Forelimb muscle (tissue), 1 donor: ENCODE measurements at regions not wholly inside any gene's neighbourhood (a gene's known extent, or its start where the extent isn't known, plus 50 kb on each side); places are given as distances from the start of the nearest gene placed in this dataset.
A peak's percentile ranks its signal among the peaks of the same experiment; 100 is the strongest.
"Not testable (repeated sequence)": the region's sequence is repeated elsewhere in the genome, so short reads cannot be mapped to it uniquely, and the experiment has no call there.

Source experiments
- DNase-seq: peaks from one replicate; pipeline ENCODE4 v3.0.0-alpha.2; 2013; ENCODE audit warnings: low read depth

- no peak for DNase-seq
Measured at GRCh38 chr6:112877134-112878100, 530.3 kb downstream of the RFPL4B start.

GRCh38 chr6:112879920-112880413 is 532.8 kb downstream of the RFPL4B start:
- DNase-seq = no peak

- no peak for DNase-seq
Measured at GRCh38 chr6:112881027-112881426, 533.9 kb downstream of the RFPL4B start.

GRCh38 chr6:112881828-112882780 is 535.0 kb downstream of the RFPL4B start:
- no peak for DNase-seq

GRCh38 chr6:112883095-112883494 is 536.0 kb downstream of the RFPL4B start:
- no peak for DNase-seq

- DNase-seq = no peak
Measured at GRCh38 chr6:112886415-112886814, 539.3 kb downstream of the RFPL4B start.

GRCh38 chr6:112887424-112887823 is 540.3 kb downstream of the RFPL4B start:
- DNase-seq = not testable (repeated sequence)

GRCh38 chr6:112899541-112899940 is 552.4 kb downstream of the RFPL4B start:
- no peak for DNase-seq

GRCh38 chr6:112903361-112903760 is 556.2 kb downstream of the RFPL4B start:
- no peak for DNase-seq

GRCh38 chr6:112906726-112907125 is 559.6 kb downstream of the RFPL4B start:
- DNase-seq = peak; percentile 86

- no peak for DNase-seq
Measured at GRCh38 chr6:112909781-112910180, 562.7 kb downstream of the RFPL4B start.

GRCh38 chr6:112910256-112910655 is 563.1 kb downstream of the RFPL4B start:
- DNase-seq = no peak

GRCh38 chr6:112911959-112912358 is 564.8 kb downstream of the RFPL4B start:
- DNase-seq = no peak

- DNase-seq = no peak
Measured at GRCh38 chr6:112912416-112913101, 565.4 kb downstream of the RFPL4B start.

- not testable (repeated sequence) for DNase-seq
Measured at GRCh38 chr6:112919744-112920143, 572.6 kb downstream of the RFPL4B start.

GRCh38 chr6:112920994-112921393 is 573.9 kb downstream of the RFPL4B start:
- no peak for DNase-seq

- DNase-seq = no peak
Measured at GRCh38 chr6:112923940-112924587, 576.9 kb downstream of the RFPL4B start.

- DNase-seq = no peak
Measured at GRCh38 chr6:112925702-112926101, 578.6 kb downstream of the RFPL4B start.

GRCh38 chr6:112927641-112928320 is 580.7 kb downstream of the RFPL4B start:
- no peak for DNase-seq

GRCh38 chr6:112929641-112930040 is 582.5 kb downstream of the RFPL4B start:
- no peak for DNase-seq
